HepG2 (cell line): ENCODE measurements at regions not wholly inside any gene's neighbourhood (a gene's known extent, or its start where the extent isn't known, plus 50 kb on each side); places are given as distances from the start of the nearest gene placed in this dataset.
"Not testable (repeated sequence)": the region's sequence is repeated elsewhere in the genome, so short reads cannot be mapped to it uniquely, and the experiment has no call there.

ENCODE experiments used
- ATAC-seq: fragments of 200-7000 bp; cut with Tn5 transposase; 3 replicates; pipeline ENCODE4 v1.9.1; 2020; ENCODE audit warnings: mild to moderate bottlenecking, moderate library complexity
- BruUV-seq: library from RNA; stranded (reverse); fragments of 400-500 nt; replicated peaks from 2 replicates; lab custom pipeline; 2021; lab: Mats Ljungman, UMichigan
- CTCF ChIA-PET: fragments of 300-600 bp; formaldehyde crosslinking; extraction: SDS; loops from one replicate; lab custom pipeline; 2021; ENCODE audit warnings: low total read pairs, inconsistent platforms, low intra/inter-chr PET ratio; lab: Yijun Ruan, JAX
- POLR2A ChIA-PET: fragments of 350-600 bp; sonication (Branson Sonifier 250); formaldehyde crosslinking; loops from one replicate; lab custom pipeline; 2020; ENCODE audit warnings: antibody characterized with exemption, inconsistent platforms; lab: Yijun Ruan, JAX
- DNase-seq: peaks from one replicate; pipeline ENCODE4 v3.0.0-alpha.2; 2015; ENCODE audit warnings: low spot score
- FAIRE-seq: peaks from 3 replicates; lab custom pipeline; 2011; peaks lifted over from hg19 to GRCh38; lab: Jason Lieb, UNC
- H2AFZ ChIP-seq: one replicate; pipeline ENCODE4 v1.6.1; 2011; ENCODE audit warnings: low read length, inconsistent platforms
- H3K27ac ChIP-seq: fragments of 300-600 bp; 3 replicates; pipeline ENCODE4 v1.8.0; 2011; ENCODE audit warnings: mixed run types, mild to moderate bottlenecking, mixed read lengths, low read length, inconsistent platforms; ENCODE audit not compliant: insufficient read depth; ENCODE audit errors: extremely low read length
- H3K27me3 ChIP-seq, 2 experiments: fragments of 200-600 bp in 1 of 2; 2 replicates in 1 of 2; 3 replicates in 1 of 2; pipeline versions ENCODE4 v1.6.0 to v1.8.0; 2011; ENCODE audit warnings: low read length in 2 of 2, mild to moderate bottlenecking in 2 of 2, moderate library complexity in 2 of 2, inconsistent platforms in 1 of 2; ENCODE audit not compliant: insufficient read depth in 2 of 2, control insufficient read depth in 1 of 2
- H3K36me3 ChIP-seq, 2 experiments: fragments of 200-600 bp in 1 of 2; replicated peaks in 1 of 2; 2 replicates in 1 of 2; 3 replicates in 1 of 2; pipeline versions ENCODE4 v1.5.1 to v1.8.0; 2011; ENCODE audit warnings: low read length in 2 of 2, inconsistent platforms in 1 of 2; ENCODE audit not compliant: insufficient read depth in 2 of 2, control insufficient read depth in 1 of 2
- H3K4me1 ChIP-seq: 2 replicates; pipeline ENCODE4 v1.5.1; 2012; ENCODE audit warnings: low read length, inconsistent platforms; ENCODE audit not compliant: insufficient read depth
- H3K4me2 ChIP-seq: 2 replicates; pipeline ENCODE4 v1.6.0; 2011; ENCODE audit warnings: low read depth, low read length, inconsistent platforms
- H3K4me3 ChIP-seq, 3 experiments: fragments of 200-600 bp in 1 of 3; sonication (generic), shearing (Covaris generic) in 1 of 3; replicated peaks in 1 of 3; 2 replicates each; pipeline ENCODE4 v1.5.1; 2011 to 2016; ENCODE audit warnings: low read length in 3 of 3, inconsistent platforms in 2 of 3, low read depth in 2 of 3, mild to moderate bottlenecking in 2 of 3, control low read depth in 1 of 3, mixed read lengths in 1 of 3; ENCODE audit not compliant: insufficient read depth in 1 of 3
- H3K79me2 ChIP-seq: one replicate; pipeline ENCODE4 v1.6.1; 2011; ENCODE audit warnings: low read length, inconsistent platforms; ENCODE audit not compliant: insufficient read depth
- H3K9ac ChIP-seq: 2 replicates; pipeline ENCODE4 v1.6.0; 2011; ENCODE audit warnings: mild to moderate bottlenecking, low read depth, low read length, inconsistent platforms; ENCODE audit not compliant: insufficient read depth
- H3K9me3 ChIP-seq: 2 replicates; pipeline ENCODE4 v1.5.1; 2012; ENCODE audit warnings: mild to moderate bottlenecking, low read length
- H4K20me1 ChIP-seq: 2 replicates; pipeline ENCODE4 v1.6.0; 2011; ENCODE audit warnings: inconsistent platforms, mild to moderate bottlenecking, low read length, moderate library complexity; ENCODE audit not compliant: insufficient read depth
- AGO2 ChIP-seq: fragments of 200-400 bp; formaldehyde crosslinking; optimal IDR thresholded peaks from 2 replicates; pipeline ENCODE3; 2017; ENCODE audit warnings: mild to moderate bottlenecking, low read depth, low read length, moderate library complexity
- ZBTB7A ChIP-seq: sonication (generic); formaldehyde crosslinking; IDR thresholded peaks from 2 replicates; pipeline ENCODE4 v1.8.0; 2022; ENCODE audit warnings: mild to moderate bottlenecking, missing genetic modification reagents
- WGBS: methylation state at CpG from one replicate; pipeline ENCODE4 v1.1.6; 2017; ENCODE audit warnings: low lambda C conversion rate; 5-methylcytosine and 5-hydroxymethylcytosine counted together
- in situ Hi-C: cut with HindIII; loops from 2 replicates; pipeline ENCODE4 v1.10.0; 2017; ENCODE audit warnings: low pct_unique_long_range_greater_than_20kb; ENCODE audit not compliant: extremely low pct_ligation_motif_present
- intact Hi-C: fragments of 100-400 bp; cut with micrococcal nuclease; formaldehyde crosslinking; loops from one replicate; pipeline ENCODE4 v1.10.0; 2022; ENCODE audit not compliant: unreplicated experiment

DNA sequence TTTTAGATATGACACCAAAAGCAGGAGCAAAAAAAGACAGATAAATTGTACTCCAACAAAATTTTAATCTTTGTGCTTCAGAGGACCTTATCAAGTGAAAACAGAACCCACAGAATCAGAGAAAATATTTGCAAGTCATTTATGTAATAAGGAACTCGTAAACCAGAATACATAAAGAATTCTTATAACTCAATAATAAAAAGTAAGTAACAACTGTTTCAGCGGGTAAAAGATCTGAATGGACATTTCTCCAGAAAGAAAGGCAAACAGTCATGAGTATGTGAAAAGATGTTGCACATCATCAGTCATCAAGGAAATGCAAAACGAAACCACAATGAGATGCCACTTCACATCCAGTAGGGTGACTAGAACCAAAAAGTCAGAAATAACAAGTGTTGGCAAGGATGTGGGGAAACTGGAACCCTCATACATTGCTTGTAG, 167.7 kb upstream of the KCTD7 start:
- POLR2A ChIA-PET, result no interaction called here
- TF ChIP-seq ZBTB7A (CRISPR knock-in tag), result no peak
- no peak for TF ChIP-seq AGO2
- no peak for FAIRE-seq

DNA sequence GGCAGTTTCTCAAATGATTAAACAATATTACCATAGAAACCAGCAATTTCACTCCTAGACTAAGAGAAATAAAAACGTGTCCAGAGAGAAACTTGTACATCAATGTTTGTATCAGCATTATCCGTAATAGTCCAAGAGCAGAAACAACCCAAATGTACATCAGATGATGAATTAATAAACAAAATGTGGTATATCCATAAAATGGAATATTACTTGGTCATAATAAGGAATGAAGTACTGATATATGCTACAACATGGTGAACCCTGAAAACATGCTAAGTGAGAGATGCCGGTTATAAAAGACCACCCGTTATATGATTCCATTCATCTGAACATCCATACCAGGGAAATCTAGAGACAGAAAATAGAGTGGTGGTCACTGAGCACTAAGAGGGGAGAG, 167.3 kb upstream of the KCTD7 start:
- H3K9me3 ChIP-seq, H3K4me1 ChIP-seq, intact Hi-C loops, H3K9ac ChIP-seq, H4K20me1 ChIP-seq, FAIRE-seq, DNase-seq, H2AFZ ChIP-seq, in situ Hi-C loops, ATAC-seq, POLR2A ChIA-PET, H3K36me3 ChIP-seq, H3K79me2 ChIP-seq, H3K4me3 ChIP-seq, H3K27me3 ChIP-seq, H3K4me2 ChIP-seq, CTCF ChIA-PET, H3K27ac ChIP-seq, BruUV-seq: not testable (repeated sequence)
- 89% methylated on average over 4 of the region's 4 CpGs for WGBS

More for the DNA sequence above, 167.7 kb upstream of the KCTD7 start:
- Histone ChIP-seq H3K27ac (no peak overlapping the region), H4K20me1 (no peaks in the 10 kb centered on the region), H3K9me3 (no peaks in the 10 kb centered on the region), H3K27me3 (no peaks in the 10 kb centered on the region), H3K36me3 (no peaks in the 10 kb centered on the region; a peak in 1 of 5 replicates), H3K4me1 (peaks cover under 1% of the 10 kb centered on the region; the same call in 1 of the 2 replicates), H3K9ac (no peak overlapping the region), H3K4me3 (no peak overlapping the region), H3K4me2 (no peak overlapping the region), H3K79me2 (no peaks in the 10 kb centered on the region), H2AFZ (no peak overlapping the region)
- CTCF ChIA-PET, result no interaction called here
- intact Hi-C loops, result no loop called here
- 95% methylated on average over 3 of the region's 3 CpGs for WGBS
- in situ Hi-C loops, result no loop called here
- DNase-seq, result no peak
- no peak for ATAC-seq
- BruUV-seq, result no TSS peak

DNA sequence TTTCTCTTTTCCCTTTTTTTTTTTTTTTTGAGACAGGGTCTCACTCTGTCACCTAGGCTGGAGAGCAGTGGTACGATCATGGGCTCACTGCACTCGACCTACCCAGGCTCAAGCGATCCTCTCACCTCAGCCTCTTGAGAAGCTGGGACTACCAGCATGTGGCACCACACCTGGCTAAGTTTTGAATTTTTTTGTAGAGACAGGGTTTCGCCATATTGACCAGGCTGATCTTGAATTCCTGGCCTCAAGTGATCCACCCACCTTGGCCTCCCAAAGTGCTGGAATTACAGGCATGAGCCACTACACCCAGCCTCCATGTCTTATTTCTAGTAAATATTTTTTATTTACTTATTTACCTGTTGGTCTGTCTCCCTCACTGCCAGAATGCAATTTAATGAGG, 165.8 kb upstream of the KCTD7 start:
- H3K9me3 ChIP-seq, intact Hi-C loops, H3K27ac ChIP-seq, H3K27me3 ChIP-seq, in situ Hi-C loops, H3K9ac ChIP-seq, DNase-seq, H3K4me3 ChIP-seq, H3K36me3 ChIP-seq, H3K79me2 ChIP-seq, H2AFZ ChIP-seq, FAIRE-seq, POLR2A ChIA-PET, H3K4me2 ChIP-seq, H4K20me1 ChIP-seq, CTCF ChIA-PET, BruUV-seq, ATAC-seq: not testable (repeated sequence)
- WGBS, result 95% methylated on average over 4 of the region's 4 CpGs
- H3K4me1 ChIP-seq, result peaks cover 14% of the 10 kb centered on the region
